ENCODE measurements at regions not wholly inside any gene's neighbourhood (a gene's known extent, or its start where the extent isn't known, plus 50 kb on each side); places are given as distances from the start of the nearest gene placed in this dataset.

DNA sequence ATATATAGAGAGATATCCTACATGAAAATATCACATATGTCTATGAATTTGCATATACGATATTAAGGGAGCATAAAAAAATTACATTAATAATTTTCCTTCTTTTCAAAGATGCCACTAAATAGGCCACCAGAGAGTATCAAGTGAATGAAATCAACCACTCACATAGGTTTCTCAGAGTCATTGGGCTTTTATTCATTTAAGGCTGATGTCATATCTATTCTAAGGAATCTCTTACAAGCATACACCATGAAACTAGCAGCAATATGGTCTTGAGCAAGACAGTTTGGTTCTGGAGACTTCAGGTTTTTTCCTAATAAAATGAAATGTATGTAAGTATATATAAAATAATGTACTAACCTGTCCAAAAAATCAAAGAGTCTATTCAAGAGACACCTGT lies 420.4 kb downstream of the PLA2G4A start:
- no peaks in the 10 kb centered on the region for H3K36me3 ChIP-seq (ENCODE audit: control insufficient read depth in 3 of 3, insufficient read depth in 3 of 3, low read length in 3 of 3)
- no peaks in the 10 kb centered on the region for H3K4me1 ChIP-seq (ENCODE audit: control insufficient read depth in 3 of 3, insufficient read depth in 3 of 3, low read length in 3 of 3)

DNA sequence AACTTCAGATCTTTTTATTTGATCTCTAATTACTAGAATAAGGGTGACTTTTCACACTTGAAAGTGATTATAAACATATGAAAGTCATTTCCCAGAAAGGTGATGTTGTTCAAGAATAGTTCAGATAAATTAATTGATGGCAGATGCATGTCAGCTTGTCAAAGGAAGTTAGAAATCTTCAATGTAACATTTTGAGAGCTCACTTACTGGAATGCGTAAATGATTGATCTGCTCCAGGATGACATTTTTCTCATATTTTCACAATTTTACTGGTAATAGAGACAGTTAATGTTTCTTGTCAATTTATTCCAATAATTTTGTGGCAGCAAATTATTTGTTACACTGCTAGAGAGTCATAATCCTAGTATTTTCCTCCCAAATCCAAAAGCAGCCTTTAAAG lies 424.2 kb downstream of the PLA2G4A start:
- no peaks in the 10 kb centered on the region for H3K36me3 ChIP-seq (ENCODE audit: control insufficient read depth in 3 of 3, insufficient read depth in 3 of 3, low read length in 3 of 3)
- H3K27ac ChIP-seq (ENCODE audit: low read depth, low read length), result no peak overlapping the region
- no peak overlapping the region for H3K4me3 ChIP-seq (ENCODE audit: low read length in 3 of 3)

More for the DNA sequence above, 420.4 kb downstream of the PLA2G4A start:
- no peaks in the 10 kb centered on the region for H3K27me3 ChIP-seq (ENCODE audit: control insufficient read depth in 3 of 3, insufficient read depth in 3 of 3, low read length in 3 of 3)
- no peak overlapping the region for H3K4me3 ChIP-seq (ENCODE audit: low read length in 3 of 3)
- no peak overlapping the region for H3K27ac ChIP-seq (ENCODE audit: low read depth, low read length)
- no peak overlapping the region for H3K9ac ChIP-seq (ENCODE audit: low read depth in 1 of 3, low read length in 3 of 3)
- H3K9me3 ChIP-seq (ENCODE audit: control insufficient read depth in 3 of 3, low read length in 3 of 3), result no peaks in the 10 kb centered on the region

DNA sequence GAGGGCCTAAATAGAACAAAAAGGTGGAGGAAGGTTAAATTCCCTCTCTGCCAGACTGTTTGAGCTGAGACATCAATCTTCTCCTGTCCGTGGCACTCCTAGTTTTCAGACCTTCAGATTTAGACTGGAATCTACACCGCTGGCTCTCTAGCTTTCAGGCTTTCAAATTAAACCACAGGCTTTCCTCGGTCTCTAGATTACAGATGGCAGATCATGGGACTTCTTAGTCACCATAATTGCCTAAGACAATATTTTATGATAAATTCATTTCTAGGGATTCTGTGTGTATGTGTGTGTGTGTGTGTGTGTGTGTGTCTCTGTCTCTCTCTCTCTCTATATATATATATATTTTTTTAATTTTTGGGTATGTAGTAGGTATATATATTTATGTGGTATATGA lies 428.7 kb downstream of the PLA2G4A start:
- Histone ChIP-seq H3K4me1 (ENCODE audit: control insufficient read depth in 3 of 3, insufficient read depth in 3 of 3, low read length in 3 of 3) (no peaks in the 10 kb centered on the region), H3K36me3 (ENCODE audit: control insufficient read depth in 3 of 3, insufficient read depth in 3 of 3, low read length in 3 of 3) (no peaks in the 10 kb centered on the region), H3K27me3 (ENCODE audit: control insufficient read depth in 3 of 3, insufficient read depth in 3 of 3, low read length in 3 of 3) (no peaks in the 10 kb centered on the region), H3K27ac (ENCODE audit: low read depth, low read length) (no peak overlapping the region), H3K4me3 (ENCODE audit: low read length in 3 of 3) (no peak overlapping the region), H3K9ac (ENCODE audit: low read depth in 1 of 3, low read length in 3 of 3) (no peak overlapping the region), H3K9me3 (ENCODE audit: control insufficient read depth in 3 of 3, low read length in 3 of 3) (no peaks in the 10 kb centered on the region)

More for the DNA sequence above, 424.2 kb downstream of the PLA2G4A start:
- no peak overlapping the region for H3K9ac ChIP-seq (ENCODE audit: low read depth in 1 of 3, low read length in 3 of 3)
- no peaks in the 10 kb centered on the region for H3K27me3 ChIP-seq (ENCODE audit: control insufficient read depth in 3 of 3, insufficient read depth in 3 of 3, low read length in 3 of 3)
- no peaks in the 10 kb centered on the region for H3K9me3 ChIP-seq (ENCODE audit: control insufficient read depth in 3 of 3, low read length in 3 of 3)
- H3K4me1 ChIP-seq (ENCODE audit: control insufficient read depth in 3 of 3, insufficient read depth in 3 of 3, low read length in 3 of 3), result no peaks in the 10 kb centered on the region

DNA sequence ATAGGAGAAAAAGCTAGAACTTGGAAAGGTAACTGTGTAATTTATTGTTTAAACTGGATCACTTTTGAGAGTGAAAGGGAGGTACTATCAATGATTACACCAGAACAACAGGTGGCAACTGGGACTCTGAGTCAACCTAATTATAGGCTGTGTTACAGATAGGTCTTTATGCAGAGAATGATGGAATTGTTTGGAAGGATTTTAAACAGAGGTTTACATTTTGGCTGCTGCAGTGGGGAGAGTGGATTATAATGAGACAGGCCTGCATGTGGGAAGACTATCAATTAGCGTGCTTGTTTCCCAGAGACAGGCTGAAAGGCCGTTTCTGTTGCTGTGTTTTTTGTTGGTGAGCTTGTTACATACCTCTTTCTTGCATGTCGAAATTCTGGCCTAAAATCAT lies 432.9 kb downstream of the PLA2G4A start:
- no peaks in the 10 kb centered on the region for H3K9me3 ChIP-seq (ENCODE audit: control insufficient read depth in 3 of 3, low read length in 3 of 3)
- H3K27me3 ChIP-seq (ENCODE audit: control insufficient read depth in 3 of 3, insufficient read depth in 3 of 3, low read length in 3 of 3), result no peaks in the 10 kb centered on the region
- H3K36me3 ChIP-seq (ENCODE audit: control insufficient read depth in 3 of 3, insufficient read depth in 3 of 3, low read length in 3 of 3), result no peaks in the 10 kb centered on the region
- no peaks in the 10 kb centered on the region for H3K4me1 ChIP-seq (ENCODE audit: control insufficient read depth in 3 of 3, insufficient read depth in 3 of 3, low read length in 3 of 3)
- no peak overlapping the region for H3K27ac ChIP-seq (ENCODE audit: low read depth, low read length)
- H3K4me3 ChIP-seq (ENCODE audit: low read length in 3 of 3), result no peak overlapping the region
- H3K9ac ChIP-seq (ENCODE audit: low read depth in 1 of 3, low read length in 3 of 3), result no peak overlapping the region

DNA sequence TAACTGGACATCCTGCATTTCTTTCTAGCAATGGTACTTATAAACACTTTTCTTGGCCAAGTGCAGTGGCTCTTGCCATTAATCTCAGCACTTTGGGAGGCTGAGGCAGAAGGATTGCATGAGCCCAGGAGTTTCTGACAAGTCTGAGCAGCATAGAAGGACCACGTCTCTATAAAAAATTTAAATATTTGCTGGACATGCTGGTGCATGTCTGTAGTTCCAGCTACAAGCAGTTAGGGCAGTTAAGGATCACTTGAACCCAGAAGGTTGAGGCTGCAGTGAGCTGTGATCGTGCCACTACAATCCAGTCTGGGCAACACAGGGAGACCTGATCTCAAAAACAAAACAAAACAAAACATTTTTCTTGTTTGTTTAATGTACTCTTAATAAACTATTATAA lies 434.0 kb downstream of the PLA2G4A start:
- Histone ChIP-seq H3K36me3 (ENCODE audit: control insufficient read depth in 3 of 3, insufficient read depth in 3 of 3, low read length in 3 of 3) (no peaks in the 10 kb centered on the region), H3K4me3 (ENCODE audit: low read length in 3 of 3) (no peak overlapping the region), H3K9ac (ENCODE audit: low read depth in 1 of 3, low read length in 3 of 3) (no peak overlapping the region), H3K4me1 (ENCODE audit: control insufficient read depth in 3 of 3, insufficient read depth in 3 of 3, low read length in 3 of 3) (no peaks in the 10 kb centered on the region), H3K9me3 (ENCODE audit: control insufficient read depth in 3 of 3, low read length in 3 of 3) (no peaks in the 10 kb centered on the region), H3K27ac (ENCODE audit: low read depth, low read length) (no peak overlapping the region), H3K27me3 (ENCODE audit: control insufficient read depth in 3 of 3, insufficient read depth in 3 of 3, low read length in 3 of 3) (no peaks in the 10 kb centered on the region)

DNA sequence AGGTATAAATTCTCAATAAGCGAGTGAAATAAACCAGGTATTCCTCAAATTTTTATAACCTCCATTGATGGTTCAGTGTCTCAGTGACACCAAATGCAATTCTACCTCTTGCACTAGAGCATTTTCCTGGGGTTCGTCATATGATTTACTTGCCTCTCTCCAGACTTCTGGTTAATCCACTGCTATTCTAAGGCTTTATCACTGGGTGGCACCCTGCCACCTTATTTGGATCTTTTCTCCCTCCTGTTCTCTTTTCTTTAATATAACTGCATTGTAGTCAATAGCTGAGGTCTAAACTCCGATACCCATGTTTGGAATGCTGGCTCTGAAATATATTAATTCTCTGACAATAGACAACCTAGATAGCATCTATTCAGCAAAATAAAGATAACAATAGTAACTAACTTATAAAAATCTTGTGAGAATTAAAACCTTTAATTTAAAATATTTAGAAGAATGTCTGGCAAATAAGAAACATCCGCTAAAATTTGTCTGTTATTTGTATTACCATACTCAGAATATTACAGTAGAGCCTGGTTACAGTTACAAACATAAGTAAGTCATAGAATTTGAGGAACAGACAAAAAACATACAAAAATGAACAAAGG lies 436.4 kb downstream of the PLA2G4A start:
- no peak overlapping the region for H3K27ac ChIP-seq (ENCODE audit: low read depth, low read length)
- no peaks in the 10 kb centered on the region for H3K27me3 ChIP-seq (ENCODE audit: control insufficient read depth in 3 of 3, insufficient read depth in 3 of 3, low read length in 3 of 3)
- no peaks in the 10 kb centered on the region for H3K4me1 ChIP-seq (ENCODE audit: control insufficient read depth in 3 of 3, insufficient read depth in 3 of 3, low read length in 3 of 3)
- H3K36me3 ChIP-seq (ENCODE audit: control insufficient read depth in 3 of 3, insufficient read depth in 3 of 3, low read length in 3 of 3), result no peaks in the 10 kb centered on the region
- no peak overlapping the region for H3K4me3 ChIP-seq (ENCODE audit: low read length in 3 of 3)
- H3K9me3 ChIP-seq (ENCODE audit: control insufficient read depth in 3 of 3, low read length in 3 of 3), result no peaks in the 10 kb centered on the region
- no peak overlapping the region for H3K9ac ChIP-seq (ENCODE audit: low read depth in 1 of 3, low read length in 3 of 3)

DNA sequence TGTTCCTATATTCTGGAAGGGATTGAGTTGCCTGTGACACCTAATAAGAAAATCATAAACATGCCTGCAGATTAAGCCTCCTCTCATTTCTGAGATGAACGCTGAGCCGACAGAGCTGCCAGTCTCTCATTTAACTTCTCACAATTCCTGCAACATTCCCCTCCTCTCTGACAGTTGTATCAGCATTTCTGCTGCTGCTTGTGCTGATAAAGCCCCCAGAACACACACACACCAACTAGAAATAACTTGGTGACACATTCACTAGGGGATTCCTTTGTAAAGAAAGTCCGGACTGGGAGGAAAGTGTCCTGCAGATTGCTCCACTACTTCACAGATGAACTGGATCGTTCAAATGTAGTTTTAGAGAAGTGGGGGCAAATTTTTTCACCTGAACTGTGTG lies 437.3 kb downstream of the PLA2G4A start:
- H3K9ac ChIP-seq (ENCODE audit: low read depth in 1 of 3, low read length in 3 of 3), result no peak overlapping the region
- no peaks in the 10 kb centered on the region for H3K9me3 ChIP-seq (ENCODE audit: control insufficient read depth in 3 of 3, low read length in 3 of 3)
- H3K36me3 ChIP-seq (ENCODE audit: control insufficient read depth in 3 of 3, insufficient read depth in 3 of 3, low read length in 3 of 3), result no peaks in the 10 kb centered on the region
- no peaks in the 10 kb centered on the region for H3K27me3 ChIP-seq (ENCODE audit: control insufficient read depth in 3 of 3, insufficient read depth in 3 of 3, low read length in 3 of 3)
- no peak overlapping the region for H3K27ac ChIP-seq (ENCODE audit: low read depth, low read length)
- no peaks in the 10 kb centered on the region for H3K4me1 ChIP-seq (ENCODE audit: control insufficient read depth in 3 of 3, insufficient read depth in 3 of 3, low read length in 3 of 3)
- no peak overlapping the region for H3K4me3 ChIP-seq (ENCODE audit: low read length in 3 of 3)

DNA sequence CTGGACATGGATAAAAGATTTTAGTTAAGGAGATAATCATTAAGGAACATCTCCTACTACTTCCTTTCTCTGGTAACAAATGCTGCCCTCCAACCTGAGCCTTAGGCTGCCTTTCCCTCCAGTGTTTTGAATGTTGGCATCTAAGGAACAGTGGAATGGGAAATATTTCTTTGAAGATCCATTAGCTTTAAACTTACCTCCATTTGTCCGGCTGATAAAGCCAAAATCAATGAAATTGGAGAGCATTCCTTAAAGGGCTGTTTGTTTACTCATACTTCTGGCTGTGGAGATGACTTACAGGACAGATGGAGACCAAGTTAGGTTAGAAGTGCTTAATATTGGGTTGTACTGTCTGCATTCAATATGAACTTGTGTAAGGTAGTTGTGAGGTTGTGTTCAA lies 439.1 kb downstream of the PLA2G4A start:
- Histone ChIP-seq H3K4me1 (ENCODE audit: control insufficient read depth in 3 of 3, insufficient read depth in 3 of 3, low read length in 3 of 3) (no peaks in the 10 kb centered on the region), H3K9me3 (ENCODE audit: control insufficient read depth in 3 of 3, low read length in 3 of 3) (no peaks in the 10 kb centered on the region), H3K36me3 (ENCODE audit: control insufficient read depth in 3 of 3, insufficient read depth in 3 of 3, low read length in 3 of 3) (no peaks in the 10 kb centered on the region), H3K4me3 (ENCODE audit: low read length in 3 of 3) (no peak overlapping the region), H3K27ac (ENCODE audit: low read depth, low read length) (no peak overlapping the region), H3K9ac (ENCODE audit: low read depth in 1 of 3, low read length in 3 of 3) (no peak overlapping the region), H3K27me3 (ENCODE audit: control insufficient read depth in 3 of 3, insufficient read depth in 3 of 3, low read length in 3 of 3) (no peaks in the 10 kb centered on the region)

DNA sequence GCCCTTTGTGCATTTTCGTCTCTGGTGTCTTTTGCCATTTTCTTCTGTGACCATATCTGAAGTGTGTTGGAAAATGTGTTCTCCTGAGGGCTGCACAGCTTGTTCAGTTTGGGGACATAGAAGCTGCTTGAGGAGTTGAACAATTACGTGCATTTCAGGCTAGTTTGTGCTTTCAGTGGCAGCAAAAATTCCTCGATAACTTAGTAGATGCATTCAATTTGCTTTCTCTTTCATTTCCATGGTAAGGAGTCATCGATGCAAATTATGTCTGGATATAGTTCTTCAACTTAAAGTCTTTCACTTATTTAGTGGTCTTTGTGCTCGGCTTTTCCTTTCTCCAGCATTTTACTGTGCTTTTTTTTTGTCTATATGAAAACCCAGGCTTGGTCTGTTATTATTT lies 441.5 kb downstream of the PLA2G4A start:
- Histone ChIP-seq H3K9me3 (ENCODE audit: control insufficient read depth in 3 of 3, low read length in 3 of 3) (no peaks in the 10 kb centered on the region), H3K4me1 (ENCODE audit: control insufficient read depth in 3 of 3, insufficient read depth in 3 of 3, low read length in 3 of 3) (no peaks in the 10 kb centered on the region), H3K27me3 (ENCODE audit: control insufficient read depth in 3 of 3, insufficient read depth in 3 of 3, low read length in 3 of 3) (no peaks in the 10 kb centered on the region), H3K27ac (ENCODE audit: low read depth, low read length) (no peak overlapping the region), H3K36me3 (ENCODE audit: control insufficient read depth in 3 of 3, insufficient read depth in 3 of 3, low read length in 3 of 3) (no peaks in the 10 kb centered on the region), H3K9ac (ENCODE audit: low read depth in 1 of 3, low read length in 3 of 3) (no peak overlapping the region), H3K4me3 (ENCODE audit: low read length in 3 of 3) (no peak overlapping the region)

DNA sequence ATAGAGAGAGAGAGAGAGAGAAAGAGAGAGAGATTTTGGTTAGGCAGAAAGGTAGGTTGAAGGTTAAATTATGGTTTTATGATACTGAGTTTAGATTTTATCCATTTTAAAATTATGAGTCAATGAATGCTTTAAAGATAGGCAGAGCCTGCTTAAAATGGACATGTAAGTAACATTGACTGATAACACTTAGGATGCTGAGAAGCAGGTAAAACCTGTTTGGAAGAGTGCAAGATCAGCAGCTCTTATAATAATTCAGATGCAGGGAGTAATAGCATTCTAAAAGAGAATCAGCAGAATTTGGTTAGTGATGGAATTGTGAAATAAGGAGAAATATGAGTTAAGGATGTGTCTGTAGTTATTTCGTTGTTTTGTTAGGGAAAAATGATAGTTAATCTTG lies 446.6 kb downstream of the PLA2G4A start:
- no peak overlapping the region for H3K9ac ChIP-seq (ENCODE audit: low read depth in 1 of 3, low read length in 3 of 3)
- no peaks in the 10 kb centered on the region for H3K4me1 ChIP-seq (ENCODE audit: control insufficient read depth in 3 of 3, insufficient read depth in 3 of 3, low read length in 3 of 3)
- no peaks in the 10 kb centered on the region for H3K36me3 ChIP-seq (ENCODE audit: control insufficient read depth in 3 of 3, insufficient read depth in 3 of 3, low read length in 3 of 3)
- no peak overlapping the region for H3K4me3 ChIP-seq (ENCODE audit: low read length in 3 of 3)
- H3K27ac ChIP-seq (ENCODE audit: low read depth, low read length), result no peak overlapping the region
- no peaks in the 10 kb centered on the region for H3K27me3 ChIP-seq (ENCODE audit: control insufficient read depth in 3 of 3, insufficient read depth in 3 of 3, low read length in 3 of 3)
- H3K9me3 ChIP-seq (ENCODE audit: control insufficient read depth in 3 of 3, low read length in 3 of 3), result no peaks in the 10 kb centered on the region

Data from skeletal muscle tissue (tissue), 3 donors.